ENCODE measurements at regions not wholly inside any gene's neighbourhood (a gene's known extent, or its start where the extent isn't known, plus 50 kb on each side); places are given as distances from the start of the nearest gene placed in this dataset.

DNA sequence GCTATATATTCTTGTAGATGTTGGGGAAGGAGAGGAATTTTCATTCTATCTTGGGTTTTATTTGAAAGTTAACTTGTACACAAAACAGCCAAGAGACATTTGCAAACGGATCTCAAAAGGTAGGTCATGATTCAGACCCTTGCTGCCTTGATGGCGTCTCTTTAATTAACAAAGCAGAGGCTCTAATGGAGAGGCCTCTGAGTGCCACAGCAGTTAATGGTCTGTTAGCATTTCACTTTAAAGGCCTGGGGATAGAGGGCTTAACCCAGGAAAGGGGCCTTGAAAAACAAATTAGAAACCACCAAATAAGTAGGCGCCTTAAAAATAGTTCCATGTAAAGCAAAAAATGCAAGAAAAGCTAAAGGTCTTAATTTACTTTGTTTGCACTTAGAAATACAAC is 836.9 kb upstream of the CELF4 start:
- DNase-seq (ENCODE audit: low spot score) = no peak

DNA sequence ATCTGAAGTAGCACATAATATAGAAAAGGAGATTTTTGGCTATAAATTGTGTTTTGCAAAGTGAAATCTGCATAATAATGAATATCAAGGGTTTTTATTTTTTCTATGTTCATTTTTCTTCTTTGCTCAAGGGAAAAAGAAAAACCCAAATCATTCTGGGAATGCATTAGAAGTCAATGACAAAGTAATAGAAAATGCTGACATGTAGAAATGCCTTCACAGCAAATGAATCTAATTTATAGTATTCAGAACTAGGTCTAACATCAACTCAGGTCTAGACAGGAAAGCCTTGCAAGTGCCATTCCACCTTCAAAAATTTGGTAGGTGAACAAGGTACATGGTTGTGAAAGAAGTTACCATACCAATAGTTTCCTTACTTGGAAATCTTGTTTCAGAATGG is 831.5 kb upstream of the CELF4 start:
- DNase-seq (ENCODE audit: low spot score) = no peak

- no peak for DNase-seq (ENCODE audit: low spot score)
Observed at GRCh38 chr18:38386146-38386545, 820.5 kb upstream of the CELF4 start.

DNA sequence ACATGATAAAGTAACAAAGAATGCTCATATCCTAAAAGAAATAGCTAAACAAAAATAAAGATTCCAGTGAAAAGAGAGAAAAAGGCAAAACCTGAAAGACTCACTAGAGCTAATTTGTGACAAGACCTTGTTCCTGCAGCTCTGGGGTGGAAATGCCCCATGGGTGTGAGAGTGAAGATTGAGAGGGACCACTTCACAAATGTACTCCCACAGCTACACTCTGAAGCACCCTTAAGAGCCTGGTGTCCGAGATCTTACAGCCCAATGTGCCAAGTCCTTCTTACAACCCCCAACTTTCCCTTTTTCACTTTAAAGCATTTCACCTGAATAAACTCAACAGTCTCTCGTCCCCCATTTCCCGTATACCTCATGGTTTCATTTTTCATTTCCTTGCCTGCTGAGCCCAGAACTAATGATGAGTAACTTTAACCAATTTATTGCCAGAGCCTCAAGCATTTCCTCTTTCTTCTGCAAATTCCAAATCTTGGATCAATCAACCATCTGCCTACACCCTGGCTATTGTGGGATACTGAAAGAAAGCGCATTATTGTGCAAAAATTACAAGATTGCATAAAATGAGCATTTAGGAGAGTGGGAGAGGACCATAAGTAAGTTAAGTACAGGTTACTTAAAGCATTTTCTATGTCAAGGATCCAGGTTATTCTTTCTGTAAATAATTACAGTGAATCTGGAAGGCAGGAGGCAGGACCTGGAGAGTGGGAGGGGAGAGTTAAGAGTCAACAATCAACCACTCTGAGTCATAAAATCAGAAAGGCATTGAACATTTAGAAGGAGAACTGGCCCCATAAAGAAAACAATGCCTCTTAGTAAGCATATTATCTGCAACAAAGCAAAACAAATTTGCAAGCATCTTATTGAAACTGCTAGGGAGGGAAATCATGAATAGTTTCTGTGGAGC is 804.4 kb upstream of the CELF4 start:
- DNase-seq (ENCODE audit: low spot score) = peak; percentile 4

- DNase-seq (ENCODE audit: low spot score) = peak; percentile 7
Observed at GRCh38 chr18:38368886-38369285, 803.3 kb upstream of the CELF4 start.

- no peak for DNase-seq (ENCODE audit: low spot score)
Observed at GRCh38 chr18:38368246-38368645, 802.6 kb upstream of the CELF4 start.

DNA sequence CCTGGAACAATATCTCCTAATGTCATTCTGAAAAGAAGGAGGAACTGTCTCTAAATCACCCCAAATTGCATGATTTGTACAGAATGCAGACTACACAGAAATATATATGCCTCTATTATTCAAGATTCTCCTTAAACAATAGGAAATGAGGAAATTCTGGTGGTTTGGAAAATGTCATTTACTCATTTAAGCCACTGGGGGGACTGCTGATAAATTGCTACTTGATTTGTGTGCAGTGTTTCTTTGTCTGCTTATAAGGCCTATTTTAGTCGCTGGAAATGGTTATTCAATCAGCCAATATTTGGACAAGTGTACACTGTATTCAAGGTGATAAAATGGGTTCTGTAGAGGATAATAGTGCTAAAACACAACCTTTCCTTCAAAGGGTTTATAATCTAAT is 801.9 kb upstream of the CELF4 start:
- no peak for DNase-seq (ENCODE audit: low spot score)

DNA sequence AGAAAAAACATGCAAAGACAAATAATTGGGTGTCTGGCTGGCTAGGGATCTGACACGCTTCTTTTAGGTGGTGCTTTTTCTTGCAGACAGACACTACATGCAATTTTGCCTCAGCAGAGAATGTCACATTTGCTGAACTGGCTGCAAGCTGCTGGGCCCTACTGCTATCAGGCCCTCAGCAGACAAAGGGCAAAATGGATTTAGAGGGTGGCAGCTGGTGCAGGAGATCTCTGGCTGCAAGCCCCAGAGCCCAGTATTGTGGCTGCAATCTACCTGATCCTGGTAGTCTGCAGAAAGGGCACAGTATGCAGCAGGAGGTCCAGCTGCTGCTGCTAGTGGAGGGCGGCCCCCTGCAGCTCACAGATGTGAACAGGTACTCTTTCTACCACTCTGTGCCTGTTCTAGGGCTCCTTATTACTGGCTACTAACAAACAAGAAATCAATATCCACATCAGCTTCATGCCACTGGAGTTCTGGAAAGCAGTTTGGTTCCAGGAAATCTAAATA is 796.7 kb upstream of the CELF4 start:
- DNase-seq (ENCODE audit: low spot score) = no peak

DNA sequence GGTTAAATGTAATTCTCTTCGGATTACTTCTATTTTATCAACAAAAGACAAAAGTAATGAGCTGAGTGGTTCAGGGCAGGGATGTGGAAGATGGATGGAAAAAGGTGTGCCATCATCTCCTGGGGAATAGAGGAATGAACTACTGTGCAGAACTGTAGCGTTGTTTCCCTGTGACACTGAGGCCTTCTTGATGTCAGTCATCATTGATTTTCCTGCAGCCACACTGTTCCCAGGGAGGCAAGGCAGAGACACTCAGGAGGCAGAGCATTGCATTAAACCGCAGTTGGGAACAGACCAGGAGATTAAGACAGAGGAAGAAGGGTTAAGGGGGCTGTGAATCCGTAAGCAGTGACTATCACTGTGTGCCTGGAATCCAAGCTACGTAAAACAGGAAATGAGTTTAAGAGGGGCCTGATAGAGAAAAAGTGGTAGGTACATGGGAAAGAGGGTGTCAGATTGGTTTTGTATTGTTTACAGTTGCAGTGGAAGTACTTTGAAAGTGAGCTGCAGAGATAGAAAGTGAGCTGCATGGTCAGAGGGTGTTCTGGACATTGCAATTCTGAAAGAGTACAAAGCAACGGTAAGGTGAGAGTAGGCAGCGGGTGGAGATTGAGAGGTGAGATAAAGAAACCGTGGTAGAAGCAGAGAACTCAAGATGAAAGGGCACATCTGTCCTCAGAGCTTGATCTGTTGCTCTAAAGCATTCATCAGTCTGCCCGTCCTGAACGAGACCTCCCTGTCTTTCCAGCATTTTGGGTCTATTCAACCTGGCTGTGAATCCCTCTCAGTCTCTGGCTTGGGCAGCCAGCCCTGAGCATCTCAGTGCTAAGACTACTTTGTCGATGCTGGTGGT is 793.4 kb upstream of the CELF4 start:
- DNase-seq (ENCODE audit: low spot score) = no peak

- DNase-seq (ENCODE audit: low spot score) = no peak
Observed at GRCh38 chr18:38353149-38353548, 787.6 kb upstream of the CELF4 start.

- no peak for DNase-seq (ENCODE audit: low spot score)
Observed at GRCh38 chr18:38350141-38350540, 784.5 kb upstream of the CELF4 start.

GRCh38 chr18:38330573-38330972 is 765.0 kb upstream of the CELF4 start:
- DNase-seq (ENCODE audit: low spot score) = no peak

DNA sequence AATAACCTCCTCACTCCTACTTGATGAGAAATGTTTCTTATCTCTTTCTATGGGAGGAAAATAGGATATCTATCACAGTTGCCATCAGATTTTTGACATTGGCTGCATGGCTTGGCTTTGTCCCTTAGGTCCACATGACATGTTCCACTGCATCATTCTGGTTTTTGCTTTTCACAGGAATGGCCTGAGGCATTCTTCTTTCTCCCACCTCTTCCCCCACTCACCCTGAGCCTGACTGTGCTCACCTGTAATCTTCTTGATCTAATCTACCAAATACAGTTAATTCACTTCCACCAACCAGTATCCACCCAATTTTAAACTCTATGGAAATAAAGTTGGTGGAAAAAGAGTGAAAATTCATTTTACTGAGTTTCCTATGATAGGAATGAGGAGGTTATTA is 763.5 kb upstream of the CELF4 start:
- DNase-seq (ENCODE audit: low spot score) = no peak

DNA sequence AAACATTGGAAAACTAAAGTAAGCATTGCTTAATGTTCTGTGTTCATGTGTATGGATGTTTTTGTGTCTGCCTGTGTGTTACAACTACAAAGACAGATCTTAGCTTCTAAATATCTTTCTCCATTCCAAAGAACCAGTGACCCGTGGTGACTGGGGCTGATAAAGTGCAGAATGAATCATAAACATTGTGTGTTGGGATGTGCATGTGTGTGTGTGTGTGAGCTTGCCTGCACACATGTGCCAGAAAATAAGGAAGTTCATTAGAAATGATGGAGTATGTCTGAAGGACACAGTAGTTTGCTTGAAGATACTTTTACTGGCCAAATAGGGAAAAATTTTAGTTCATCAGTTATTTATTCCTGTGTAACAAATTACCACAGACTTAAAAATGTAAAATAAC is 756.6 kb upstream of the CELF4 start:
- no peak for DNase-seq (ENCODE audit: low spot score)

DNA sequence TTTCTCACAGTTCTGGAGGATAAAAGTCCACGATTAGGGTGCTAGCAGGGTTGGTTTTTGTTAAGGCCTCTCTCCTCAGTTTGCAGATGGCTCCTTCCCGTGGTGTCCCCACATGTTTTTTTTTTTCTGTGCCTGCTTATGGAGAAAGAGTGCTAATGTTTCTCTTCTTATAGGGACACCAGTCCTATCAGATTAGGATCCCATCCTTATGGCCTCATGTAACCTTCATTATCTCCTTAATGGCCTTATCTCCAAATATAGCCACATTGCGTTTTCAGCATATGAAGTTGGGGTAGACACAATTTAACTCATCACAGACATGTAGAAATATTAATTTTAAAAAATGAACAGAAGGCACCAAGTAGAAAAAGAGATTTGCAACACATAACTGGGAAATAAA is 755.7 kb upstream of the CELF4 start:
- DNase-seq (ENCODE audit: low spot score) = no peak

DNA sequence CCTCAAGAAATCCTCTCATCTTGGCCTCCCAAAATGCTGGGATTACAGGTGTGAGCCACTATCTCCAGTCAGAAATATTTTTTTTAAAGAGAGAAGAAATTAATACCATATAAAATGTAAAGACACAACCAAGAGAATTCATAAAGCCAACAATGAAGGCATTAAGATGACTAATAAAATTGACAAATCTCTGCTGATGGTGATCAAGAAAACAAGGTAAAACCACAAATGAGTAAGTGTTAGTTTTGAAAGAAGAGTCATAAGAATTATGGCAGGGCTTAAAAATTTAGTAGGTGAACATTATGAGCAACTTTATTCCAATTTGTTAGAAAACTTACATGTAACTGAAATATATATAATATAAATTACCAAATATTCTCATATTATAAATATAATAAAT is 752.8 kb upstream of the CELF4 start:
- no peak for DNase-seq (ENCODE audit: low spot score)

- DNase-seq (ENCODE audit: low spot score) = no peak
Observed at GRCh38 chr18:38313831-38314230, 748.2 kb upstream of the CELF4 start.

DNA sequence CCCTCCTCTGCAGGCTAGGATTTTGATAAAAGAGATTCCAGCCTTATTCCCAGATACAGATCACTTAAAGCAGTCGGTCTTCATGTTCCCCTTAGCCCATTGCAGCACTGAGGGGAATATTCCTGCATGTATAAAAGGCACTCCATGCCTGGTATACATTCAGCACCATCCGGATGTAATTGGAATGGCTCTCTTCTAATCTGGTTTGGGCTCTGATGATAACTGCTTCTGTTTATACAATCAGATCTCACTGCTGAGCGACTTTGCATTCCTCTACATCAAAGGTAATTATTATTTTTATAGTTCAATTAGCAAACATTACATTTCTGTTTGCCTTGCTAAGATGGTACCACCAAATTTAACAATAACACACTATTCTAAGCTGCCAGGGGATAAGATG is 746.9 kb upstream of the CELF4 start:
- no peak for DNase-seq (ENCODE audit: low spot score)

DNA sequence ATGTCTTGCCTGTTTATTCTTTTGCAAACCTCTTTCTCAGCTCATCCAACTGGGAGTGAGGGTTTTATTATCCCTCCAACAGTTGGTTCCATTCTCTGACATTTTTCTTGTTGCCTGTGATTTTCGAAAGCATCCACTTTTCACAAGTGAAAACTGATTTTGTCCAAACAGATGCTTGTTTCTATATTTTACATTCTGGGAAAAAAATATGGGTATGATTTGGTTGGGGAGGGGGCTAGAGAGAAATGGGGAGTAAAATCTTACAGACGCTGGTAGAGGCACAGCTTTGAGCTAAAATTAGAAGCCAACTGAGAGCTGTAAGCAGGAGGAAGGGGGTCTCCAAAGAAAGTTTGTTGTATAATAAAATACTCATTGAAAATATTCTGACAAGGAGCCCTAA is 745.3 kb upstream of the CELF4 start:
- no peak for DNase-seq (ENCODE audit: low spot score)

GRCh38 chr18:38307914-38308313 is 742.3 kb upstream of the CELF4 start:
- DNase-seq (ENCODE audit: low spot score) = no peak

DNA sequence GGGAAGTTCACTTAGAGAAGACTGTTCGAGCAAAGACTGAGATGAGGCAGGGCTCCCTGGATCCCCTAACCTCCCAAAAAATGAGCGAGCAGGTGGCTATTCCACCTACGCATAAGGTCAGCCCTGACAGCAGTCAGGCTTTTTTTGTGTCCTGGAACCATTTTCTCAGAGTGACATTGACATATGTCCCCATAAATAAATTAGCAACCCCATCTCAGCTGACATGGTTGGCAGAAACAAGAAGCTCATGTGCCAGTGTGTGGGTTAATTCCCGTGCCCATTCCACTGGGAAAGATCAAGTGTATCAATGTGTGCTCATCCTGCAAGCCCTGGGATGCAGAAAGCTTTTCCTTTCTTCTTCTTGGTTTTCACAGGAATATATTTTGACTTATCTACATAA is 740.4 kb upstream of the CELF4 start:
- no peak for DNase-seq (ENCODE audit: low spot score)

GRCh38 chr18:38301621-38302020 is 736.0 kb upstream of the CELF4 start:
- DNase-seq (ENCODE audit: low spot score) = peak; percentile 14

DNA sequence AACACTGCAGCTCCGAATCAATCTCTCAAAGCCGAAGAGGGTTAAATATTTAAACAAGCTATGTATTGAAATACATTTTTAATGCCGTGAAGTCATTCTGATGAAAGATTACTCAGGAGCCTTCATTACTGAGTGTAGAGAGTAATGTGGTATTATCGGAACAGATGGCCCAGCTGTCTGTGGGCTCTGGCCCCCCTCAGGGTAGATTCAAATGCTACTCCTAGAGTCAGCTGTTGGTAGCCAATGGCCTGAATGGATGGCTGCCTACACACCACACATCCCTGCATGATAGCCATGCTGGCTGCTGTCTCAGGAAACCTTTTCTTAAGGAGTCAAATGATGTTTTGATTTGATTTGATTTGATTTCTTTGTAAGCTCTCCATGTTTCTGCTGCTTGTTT is 732.3 kb upstream of the CELF4 start:
- no peak for DNase-seq (ENCODE audit: low spot score)

Measured in kidney capillary endothelial cell (primary cell).